ENCODE measurements at regions not wholly inside any gene's neighbourhood (a gene's known extent, or its start where the extent isn't known, plus 50 kb on each side); places are given as distances from the start of the nearest gene placed in this dataset.

DNA sequence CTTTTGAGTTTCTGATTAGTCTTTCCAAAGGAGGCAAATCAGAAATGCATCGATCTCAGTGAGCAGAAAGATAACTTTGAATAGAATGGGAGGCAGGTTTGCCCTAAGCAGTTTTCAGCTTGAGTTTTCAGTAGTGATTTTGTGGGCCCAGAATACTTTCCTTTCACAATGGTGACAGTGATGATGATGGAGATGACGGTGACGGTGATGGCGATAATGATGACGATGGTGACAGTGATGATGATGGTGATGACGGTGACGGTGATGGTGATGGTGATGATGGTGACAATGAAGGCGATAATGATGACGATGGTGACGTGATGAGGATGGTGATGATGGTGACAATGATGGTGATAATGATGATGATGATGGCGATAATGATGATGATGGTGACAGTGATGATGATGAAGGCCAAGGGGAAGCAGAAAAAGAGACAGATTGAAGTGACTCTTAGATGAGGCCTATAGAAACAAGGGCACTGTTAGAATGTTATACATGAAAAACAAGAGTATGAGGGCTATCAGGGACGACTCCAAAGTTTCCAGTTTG, 153.4 kb upstream of the B3GAT1 start:
- no peak for DNase-seq (ENCODE audit: low read depth in 2 of 2, low spot score in 1 of 2)

DNA sequence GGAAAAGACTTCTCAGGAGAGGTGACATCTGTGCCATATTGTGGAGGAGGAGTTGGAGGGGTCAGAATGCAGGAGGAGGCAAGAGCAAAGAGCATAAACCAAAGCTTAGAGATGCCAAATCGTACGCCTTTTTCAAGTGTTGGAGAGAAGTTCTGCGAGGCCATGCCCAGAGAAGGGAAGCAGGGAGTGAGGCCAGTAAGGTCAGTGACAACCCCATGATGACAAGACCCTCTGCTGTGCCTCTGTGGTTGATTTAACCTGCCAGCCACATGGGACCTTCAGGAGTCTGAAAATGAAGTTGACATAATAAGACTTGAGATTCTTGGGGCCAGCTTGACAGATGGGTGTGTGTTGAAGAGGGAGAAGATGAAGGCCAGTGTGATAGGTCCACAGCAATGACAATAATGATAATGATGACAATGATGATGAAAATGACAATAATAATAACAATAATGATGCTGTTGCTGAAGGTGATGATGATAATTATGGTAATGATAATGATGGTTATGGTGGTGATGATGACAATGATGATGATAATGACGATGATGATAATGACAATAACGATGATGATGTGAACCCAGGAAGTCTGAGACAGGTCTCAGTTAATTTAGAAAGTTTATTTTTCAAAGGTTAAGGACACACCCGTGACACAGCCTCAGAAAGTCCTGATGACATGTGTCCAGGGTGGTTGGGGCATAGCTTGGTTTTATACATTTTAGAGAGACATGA, 152.6 kb upstream of the B3GAT1 start:
- no peak for DNase-seq (ENCODE audit: low read depth in 2 of 2, low spot score in 1 of 2)

DNA sequence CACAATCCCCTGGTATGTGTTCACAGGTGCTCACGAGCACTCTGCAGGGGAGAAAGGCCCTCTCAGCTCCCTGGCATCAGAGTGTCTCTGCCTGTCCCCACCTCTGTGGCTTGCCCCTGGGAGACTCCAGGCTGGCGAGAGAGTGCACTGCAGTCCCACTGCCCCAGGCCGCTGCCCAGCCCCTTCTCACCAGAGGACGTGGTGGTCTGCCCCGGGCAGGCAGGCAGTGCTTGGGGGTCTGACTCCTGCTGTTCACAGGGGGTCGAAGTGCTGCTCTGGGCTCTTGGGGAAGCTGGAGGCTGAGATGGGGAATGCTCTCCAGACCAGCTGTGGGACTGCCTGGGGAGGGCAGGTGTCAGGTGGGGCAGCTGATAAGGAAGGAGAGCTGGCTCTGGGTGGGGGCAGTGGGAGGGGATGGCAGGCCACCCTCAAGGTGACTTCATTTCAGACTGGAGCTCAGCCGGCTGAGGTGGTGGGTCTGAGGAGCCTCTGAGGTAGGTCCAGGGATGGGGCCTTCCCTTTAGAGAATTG, 151.0 kb upstream of the B3GAT1 start:
- DNase-seq (ENCODE audit: low read depth in 2 of 2, low spot score in 1 of 2): no peak

DNA sequence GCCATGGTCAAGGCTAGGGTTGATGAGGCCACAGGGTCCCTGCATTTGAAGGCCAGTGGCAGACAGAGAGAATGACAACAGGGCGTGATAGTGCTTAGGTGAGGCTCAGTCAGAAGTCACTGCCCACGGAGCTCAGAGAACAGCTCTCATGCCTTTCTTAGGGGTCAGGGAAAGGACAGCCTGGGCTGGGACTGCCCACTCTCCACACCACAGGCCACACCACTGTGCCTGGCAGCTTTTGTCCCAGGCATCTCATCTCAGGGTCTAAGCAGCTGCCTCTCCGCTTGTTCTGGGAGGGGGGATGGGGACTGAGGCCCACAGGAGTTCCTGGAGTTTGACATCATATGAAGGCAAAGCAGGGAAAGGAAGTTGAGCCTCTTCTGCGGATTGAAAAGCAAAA, 150.2 kb upstream of the B3GAT1 start:
- DNase-seq (ENCODE audit: low read depth in 2 of 2, low spot score in 1 of 2): no peak

DNA sequence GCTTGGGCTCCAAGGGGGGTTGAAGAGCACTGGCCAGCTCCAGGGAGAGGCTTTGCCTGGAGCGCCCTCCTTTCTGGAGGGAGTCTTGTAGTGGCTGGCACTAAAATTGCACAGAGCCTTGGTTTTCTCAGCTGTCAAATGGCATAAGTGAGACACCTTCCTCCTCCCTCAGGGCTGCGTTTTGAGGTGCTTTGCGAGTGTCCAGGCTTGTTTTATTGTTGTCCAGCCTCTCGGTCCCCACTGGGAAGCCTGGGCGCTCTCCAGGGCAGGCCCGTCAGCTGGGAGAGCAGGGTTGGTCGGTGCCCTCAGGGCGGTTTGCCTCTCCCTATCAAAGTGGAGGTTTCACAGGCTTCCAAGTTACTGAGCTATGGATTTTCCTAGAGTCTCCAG, 149.3 kb upstream of the B3GAT1 start:
- no peak for DNase-seq (ENCODE audit: low read depth in 2 of 2, low spot score in 1 of 2)

DNA sequence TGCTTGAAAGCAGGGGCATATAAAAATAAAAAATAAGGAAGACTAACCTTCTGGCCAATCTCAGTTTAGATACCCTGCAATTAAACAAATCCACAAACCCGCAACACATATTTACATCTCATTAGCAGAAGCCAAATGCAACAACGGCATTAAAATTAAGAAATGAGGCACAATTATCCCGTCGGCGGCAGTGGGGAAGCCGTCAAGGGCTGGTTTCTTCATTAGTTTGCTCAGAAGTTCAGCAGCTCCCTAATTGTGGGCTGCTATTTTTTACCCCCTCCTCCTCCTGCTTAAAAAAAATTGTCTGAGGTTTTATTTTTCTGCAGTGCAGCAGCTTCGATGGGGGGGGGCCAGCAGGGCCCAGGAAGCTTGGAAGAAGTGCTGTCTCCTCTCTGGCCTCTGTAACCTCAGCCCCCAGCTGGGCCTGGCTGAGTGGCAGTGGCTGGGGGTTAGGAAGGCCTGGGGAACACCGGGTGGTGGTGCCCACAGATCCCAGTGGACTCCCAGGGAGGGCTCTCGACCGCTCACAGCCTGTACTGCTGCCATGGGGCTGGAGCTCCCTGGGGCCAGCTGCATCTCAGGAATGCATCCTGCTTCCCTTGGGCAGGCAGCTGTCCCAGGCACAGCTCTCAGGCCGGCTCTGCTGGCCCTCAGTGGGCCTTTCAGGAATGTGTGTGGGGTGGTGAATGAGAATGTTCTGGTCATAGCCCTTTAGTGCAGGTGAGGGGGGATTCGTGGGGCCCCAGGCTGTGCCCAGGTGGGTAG, 148.7 kb upstream of the B3GAT1 start:
- DNase-seq (ENCODE audit: low read depth in 2 of 2, low spot score in 1 of 2): no peak

DNA sequence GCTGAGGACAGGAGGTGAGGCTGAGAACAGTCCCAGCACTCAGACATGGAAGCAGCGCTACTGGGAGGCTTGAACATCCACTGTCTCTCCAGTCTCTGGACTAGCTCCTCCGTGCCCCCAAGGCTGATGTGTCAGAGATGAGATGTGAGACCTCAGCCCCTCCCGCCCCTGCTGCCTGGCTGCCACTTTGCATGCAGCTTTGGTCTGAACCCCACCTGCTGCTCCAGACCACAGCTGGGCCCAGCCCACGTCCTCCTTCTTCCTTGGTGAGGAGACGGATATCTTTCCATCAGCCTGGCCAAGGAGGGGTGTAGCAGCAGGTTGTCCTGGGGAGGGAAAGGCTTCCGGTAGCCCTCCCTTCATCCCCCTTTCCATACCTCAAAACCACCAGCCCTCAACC, 148.0 kb upstream of the B3GAT1 start:
- DNase-seq (ENCODE audit: low read depth in 2 of 2, low spot score in 1 of 2): no peak

DNA sequence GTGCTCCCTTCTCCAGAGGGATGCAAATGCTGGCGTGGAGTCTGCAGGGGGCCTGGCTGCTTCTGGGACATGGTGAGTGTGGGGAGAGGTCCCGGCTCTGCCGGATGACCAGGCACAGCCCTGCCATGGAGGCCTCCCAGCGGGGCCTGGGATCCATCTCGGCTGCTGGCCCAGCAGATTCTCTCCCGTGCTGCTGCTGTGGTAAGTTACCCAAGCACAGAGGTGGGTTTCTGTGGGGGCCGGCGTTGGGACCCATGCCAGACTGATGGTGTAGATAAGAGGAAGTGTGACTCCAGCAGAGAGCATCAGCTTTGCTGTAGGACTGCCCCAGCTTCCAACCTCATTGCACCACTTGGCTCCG, 147.5 kb upstream of the B3GAT1 start:
- DNase-seq (ENCODE audit: low read depth in 2 of 2, low spot score in 1 of 2): no peak

DNA sequence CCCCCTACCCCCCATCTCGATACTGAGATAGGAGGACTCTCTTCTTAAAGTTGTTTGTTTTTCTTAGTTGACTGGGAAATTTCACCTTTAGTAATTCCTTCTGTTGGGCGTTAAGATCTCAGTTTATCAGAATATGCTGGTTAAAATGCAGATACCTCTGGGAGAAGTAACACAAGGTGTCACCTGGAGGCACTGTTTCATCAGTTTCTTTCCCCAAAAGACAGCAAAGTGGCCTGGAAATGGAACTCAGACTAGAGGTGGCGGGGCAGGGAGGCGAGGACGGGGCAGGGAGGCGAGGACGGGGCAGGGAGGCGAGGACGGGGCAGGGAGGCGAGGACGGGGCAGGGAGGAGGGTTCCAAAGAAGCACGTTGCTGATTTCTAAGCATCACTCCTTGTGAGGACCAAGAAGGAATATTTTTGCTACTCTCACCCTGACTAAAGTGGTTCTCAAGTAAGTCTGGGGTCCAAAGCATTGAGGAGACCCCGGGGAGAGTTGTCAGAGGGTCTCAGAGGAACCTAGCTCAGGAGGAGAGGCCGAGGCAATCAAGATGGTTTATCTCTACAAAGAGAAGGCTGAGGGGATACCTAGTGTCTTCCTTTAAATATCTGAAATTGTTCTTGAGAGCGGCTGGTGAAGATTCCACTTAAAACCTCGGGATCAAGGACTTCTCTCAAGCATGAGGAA, 147.0 kb upstream of the B3GAT1 start:
- DNase-seq (ENCODE audit: low read depth in 2 of 2, low spot score in 1 of 2): no peak

DNA sequence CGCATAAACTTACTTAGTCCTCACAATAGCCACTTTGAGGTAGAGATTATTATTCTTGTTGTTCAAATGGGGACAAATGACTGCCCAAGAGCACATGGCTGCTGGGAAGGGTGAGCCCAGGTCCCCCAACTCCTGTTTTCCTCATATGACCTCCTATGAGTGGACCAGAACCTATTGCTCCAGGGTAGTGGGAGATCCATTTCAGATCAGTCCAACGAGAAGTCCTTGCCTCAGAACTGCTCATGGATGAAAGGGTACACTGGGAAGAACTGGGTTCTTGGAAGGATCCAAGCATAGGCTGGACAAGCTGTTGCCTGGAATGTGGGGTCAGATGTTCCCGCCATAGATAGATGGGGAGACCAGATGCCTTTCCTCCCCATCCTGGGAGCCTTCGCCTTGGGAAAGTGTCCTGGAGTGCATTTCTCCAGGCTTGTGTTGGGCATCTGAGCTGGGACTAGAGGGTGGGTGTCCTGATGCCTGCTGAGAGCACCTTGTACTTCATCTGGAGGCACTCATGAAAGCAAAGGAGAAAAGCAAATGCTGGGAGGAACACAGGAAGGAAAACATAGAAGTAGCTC, 146.3 kb upstream of the B3GAT1 start:
- no peak for DNase-seq (ENCODE audit: low read depth in 2 of 2, low spot score in 1 of 2)

DNA sequence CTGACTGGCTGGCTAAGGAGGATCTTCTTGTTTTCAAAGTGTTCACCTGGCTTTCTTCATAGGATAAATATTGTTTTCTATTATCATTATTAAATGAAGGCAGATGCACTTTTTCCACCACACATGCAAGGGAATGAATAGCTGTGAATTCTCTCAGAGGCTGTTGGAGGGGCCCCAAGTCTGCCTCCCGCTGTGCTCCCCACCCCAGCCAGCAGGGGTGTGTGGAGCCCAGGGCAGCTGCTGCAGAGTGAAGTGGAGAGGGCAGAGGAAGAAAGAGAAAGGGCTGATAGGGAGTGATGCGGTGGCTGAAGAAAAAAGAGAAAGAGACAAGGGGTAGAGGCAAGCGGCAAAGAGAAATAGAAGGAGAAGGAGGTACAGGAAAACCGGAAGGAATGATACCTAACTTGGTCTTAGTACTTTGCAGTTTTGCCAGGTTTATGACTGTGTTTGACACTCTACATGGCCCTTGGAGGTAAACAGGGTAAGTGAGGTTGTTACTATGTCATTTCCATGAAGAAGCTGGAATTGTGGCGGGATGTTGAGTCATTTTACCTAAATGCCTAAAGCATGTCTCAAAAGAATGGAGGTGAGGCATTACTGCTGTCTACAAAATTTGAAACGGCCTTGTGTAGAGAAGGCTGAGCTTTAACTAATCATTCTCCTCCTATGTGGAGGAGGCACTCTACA, 145.7 kb upstream of the B3GAT1 start:
- DNase-seq (ENCODE audit: low read depth in 2 of 2, low spot score in 1 of 2): no peak

DNA sequence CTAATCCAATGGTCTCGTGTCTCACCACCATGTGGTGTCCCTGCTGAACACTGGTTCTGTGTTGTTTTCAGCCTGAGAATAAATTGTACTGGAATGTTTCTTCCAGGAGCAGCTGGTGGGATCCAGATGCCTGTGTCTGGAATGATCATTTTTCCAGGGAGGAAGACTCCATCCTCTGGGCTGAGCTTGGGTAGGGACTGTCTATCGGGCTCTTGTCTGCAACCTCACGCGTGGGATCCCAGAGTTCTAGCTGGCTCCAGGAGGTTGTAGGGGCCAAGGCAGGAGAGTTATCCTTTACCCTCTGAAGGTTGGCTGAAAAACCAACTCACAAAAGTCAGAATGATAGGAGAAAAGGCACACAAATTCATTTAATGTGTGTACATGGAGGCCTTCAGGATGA, 144.1 kb upstream of the B3GAT1 start:
- no peak for DNase-seq (ENCODE audit: low read depth in 2 of 2, low spot score in 1 of 2)

DNA sequence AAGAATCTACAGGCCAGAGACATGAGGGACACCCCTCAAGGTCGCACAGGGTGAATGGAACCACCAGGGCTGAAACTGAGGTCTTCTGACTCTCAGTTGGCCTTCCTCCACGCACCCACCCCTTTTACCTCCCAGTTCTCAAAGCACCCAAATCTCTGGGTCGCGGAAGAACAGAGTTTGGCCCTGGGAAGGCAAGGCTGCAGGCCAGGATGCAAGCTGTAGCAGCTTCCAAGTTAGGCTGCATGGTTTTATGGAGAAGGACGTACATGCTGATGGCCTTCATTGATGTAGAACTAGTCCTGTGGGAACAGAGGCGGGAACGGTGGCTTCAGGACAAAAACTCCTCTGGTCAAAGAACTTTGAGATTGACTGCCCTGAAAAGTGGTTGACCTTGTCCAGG, 143.5 kb upstream of the B3GAT1 start:
- DNase-seq (ENCODE audit: low read depth in 2 of 2, low spot score in 1 of 2): no peak

DNA sequence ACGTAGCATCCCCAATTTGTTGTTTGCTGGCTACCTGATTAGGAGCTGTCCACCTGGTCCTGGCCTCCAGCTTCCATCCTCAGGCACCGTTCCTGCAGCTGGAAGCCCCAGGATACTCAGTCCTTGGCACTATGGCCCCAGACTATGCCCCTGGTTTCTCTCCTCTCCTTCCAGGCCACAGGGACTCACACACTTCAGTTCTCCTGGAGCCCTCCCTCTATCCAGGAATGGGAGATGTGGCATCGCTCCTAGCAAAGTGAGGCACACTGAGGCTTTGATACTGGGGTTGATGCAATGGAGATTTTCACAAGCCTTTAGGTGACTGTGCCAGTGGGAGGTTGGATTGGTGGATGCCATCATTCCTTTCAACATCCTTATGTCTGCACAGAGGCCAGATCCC, 142.8 kb upstream of the B3GAT1 start:
- DNase-seq (ENCODE audit: low read depth in 2 of 2, low spot score in 1 of 2): no peak

DNA sequence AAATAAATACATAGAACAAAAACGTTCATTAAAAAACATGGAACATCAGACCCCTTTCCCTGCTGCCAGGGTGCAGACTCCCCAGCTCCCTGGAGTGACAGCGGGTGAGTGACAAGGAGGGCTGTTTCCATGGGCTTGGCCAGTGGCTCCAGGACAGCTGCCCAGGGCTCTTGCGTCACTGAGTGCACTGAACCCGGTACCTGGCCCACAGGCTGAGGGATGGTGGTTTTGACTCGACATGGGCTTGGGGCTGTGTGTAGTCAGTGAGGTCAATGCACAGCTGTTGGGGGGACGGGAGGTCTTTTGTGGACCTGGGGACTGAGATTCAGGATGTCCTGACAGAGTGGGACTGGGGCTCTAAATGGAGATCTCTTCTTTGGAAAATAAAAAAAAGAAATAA, 142.1 kb upstream of the B3GAT1 start:
- no peak for DNase-seq (ENCODE audit: low read depth in 2 of 2, low spot score in 1 of 2)

DNA sequence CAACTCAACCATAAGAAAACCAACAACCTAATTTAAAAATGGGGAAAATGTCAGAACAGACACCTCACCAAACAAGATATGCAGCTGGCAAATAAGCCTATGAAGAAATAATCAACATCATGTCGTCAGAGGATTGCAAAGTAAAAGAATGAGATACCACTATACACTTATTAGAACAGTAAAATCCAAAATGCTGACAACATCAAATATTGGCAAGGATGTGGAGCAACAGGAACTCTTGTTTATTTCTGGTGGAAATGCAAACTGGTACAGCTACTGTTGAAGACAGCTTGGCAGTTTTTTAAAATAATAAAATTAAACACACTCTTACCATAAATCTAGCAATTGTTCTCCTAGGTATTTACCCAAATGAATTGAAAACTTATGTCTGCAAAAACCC, 140.7 kb upstream of the B3GAT1 start:
- no peak for DNase-seq (ENCODE audit: low read depth in 2 of 2, low spot score in 1 of 2)

DNA sequence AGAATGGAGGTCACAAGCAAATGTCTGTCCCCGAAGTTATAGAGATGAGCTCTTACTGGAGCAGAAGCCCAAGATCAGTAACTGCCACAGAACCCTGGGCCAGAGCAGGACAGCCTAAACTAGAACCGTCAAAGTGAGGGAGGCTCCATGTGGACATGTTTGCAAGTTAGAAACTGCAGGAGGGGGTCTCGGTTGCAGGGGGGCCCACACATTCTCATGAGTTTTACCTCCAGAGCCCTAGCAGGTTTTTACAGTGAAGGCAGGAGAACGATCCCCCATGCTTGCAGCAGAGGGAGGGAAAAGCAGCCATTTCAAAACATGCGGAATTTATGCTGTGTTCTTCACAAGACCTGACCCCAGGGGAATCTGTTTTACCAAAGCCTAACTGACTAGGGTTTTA, 133.5 kb upstream of the B3GAT1 start:
- no peak for DNase-seq (ENCODE audit: low read depth in 2 of 2, low spot score in 1 of 2)

DNA sequence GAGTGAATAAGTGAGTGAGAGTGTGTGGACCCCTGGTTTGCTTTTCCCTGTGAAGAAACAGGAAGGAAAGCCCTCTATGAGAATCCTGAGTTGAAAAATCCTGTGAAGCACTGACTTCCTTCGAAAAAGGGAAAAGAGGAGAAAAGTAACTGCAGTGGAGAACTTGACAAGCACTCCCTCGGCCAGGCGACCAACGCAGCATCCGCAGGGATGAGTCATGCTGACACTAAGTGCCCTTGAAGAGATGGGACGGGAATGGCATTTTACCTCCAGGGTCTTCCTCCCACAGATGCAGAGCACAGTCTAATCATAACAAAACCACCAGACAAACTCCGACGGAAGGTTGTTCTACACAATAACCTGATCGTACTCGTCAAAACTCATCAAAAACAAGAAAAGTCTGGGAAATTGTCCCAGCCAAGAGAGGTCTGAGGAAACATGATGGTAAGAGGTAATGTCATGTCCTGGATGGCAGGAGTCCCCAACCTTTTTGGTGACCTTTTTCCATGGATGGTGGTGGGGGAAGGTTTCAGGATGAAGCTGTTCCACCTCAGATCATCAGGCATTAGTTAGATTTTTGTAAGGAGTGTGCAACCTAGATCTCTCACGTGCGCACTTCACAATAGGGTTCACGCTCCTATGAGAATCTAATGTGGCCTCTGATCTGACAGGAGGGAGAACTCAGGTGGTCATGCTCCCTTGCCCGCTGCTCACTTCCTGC, 132.2 kb upstream of the B3GAT1 start:
- DNase-seq (ENCODE audit: low read depth in 2 of 2, low spot score in 1 of 2): no peak

DNA sequence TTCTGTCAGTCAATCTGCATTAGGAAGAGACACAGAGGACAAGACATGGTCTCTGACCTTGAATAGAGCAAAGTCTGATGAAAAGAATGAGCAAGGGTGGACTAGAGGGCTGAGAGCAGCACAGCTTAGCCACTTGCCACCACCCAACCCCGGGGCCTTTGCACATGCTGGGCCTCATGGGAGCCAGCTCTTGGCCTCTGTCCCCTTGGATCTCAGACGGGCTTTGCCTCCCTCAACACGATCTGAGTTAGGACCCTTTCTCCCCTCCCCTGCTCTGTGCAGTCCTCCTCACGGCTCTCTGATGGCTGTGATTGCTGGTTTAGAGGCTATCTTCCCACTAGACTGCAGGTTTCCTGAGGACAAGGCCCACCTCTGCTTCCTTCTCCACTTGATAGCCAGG, 131.6 kb upstream of the B3GAT1 start:
- no peak for DNase-seq (ENCODE audit: low read depth in 2 of 2, low spot score in 1 of 2)

DNA sequence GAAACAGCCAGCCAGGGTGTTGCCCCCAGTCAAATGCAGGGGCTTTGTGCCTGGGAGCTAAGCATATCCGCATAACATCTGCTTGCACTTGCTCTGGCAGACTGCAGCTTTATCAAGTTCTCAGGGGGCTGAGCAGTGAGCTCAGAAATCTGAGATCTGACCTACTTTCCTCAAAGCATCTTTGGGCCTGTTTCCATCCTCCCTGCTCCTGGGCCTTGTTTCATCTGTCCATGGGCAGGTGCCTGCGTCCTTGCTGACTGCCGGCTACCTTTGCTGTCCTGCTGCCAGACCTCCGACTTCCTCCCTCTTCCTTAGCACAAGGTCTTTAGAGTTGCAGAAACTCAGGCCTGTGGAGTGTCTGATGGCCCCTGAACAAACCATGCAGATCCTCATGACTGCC, 131.2 kb upstream of the B3GAT1 start:
- DNase-seq (ENCODE audit: low read depth in 2 of 2, low spot score in 1 of 2): no peak

Measured in stimulated activated CD8-positive, alpha-beta memory T cell treated with anti-CD3 and anti-CD28 coated beads, Interleukin-4, amount 100 ng/mL, for 4 hours (primary cell).